ENCODE measurements at regions not wholly inside any gene's neighbourhood (a gene's known extent, or its start where the extent isn't known, plus 50 kb on each side); places are given as distances from the start of the nearest gene placed in this dataset.
A peak's percentile ranks its signal among the peaks of the same experiment; 100 is the strongest.

DNA sequence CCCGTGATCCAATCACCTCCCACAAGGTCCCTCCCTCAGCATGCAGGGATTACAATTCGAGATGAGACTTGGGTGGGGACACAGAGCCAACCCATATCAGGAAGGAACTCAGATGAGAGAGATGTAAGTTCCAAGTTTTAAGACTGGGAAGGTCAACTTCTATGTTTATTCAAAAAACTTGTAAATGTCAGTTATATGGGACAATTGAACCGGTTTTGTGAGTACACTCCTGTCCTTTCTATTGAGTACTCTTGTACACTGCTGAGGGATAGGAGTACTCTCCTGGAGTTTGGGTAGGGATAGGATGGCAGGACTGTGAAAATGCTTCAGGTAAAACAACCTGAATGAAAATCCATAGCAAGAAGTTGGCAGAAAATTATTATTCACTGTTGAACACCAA is 239.1 kb downstream of the ZNF674 start:
- H3K36me3 Mint-ChIP-seq, result peaks cover 5% of the 10 kb centered on the region
- DNase-seq (ENCODE audit: low spot score) (no peak), ATAC-seq (no peak)
- no peak overlapping the region for H3K4me3 Mint-ChIP-seq
- peaks cover 10% of the 10 kb centered on the region for H3K9me3 Mint-ChIP-seq
- peaks cover 0 to 19% of the 10 kb centered on the region in 2 donors for H3K27me3 Mint-ChIP-seq
- H3K4me1 Mint-ChIP-seq (ENCODE audit: low read depth in 2 of 2), result no peaks in the 10 kb centered on the region
- no peak overlapping the region for H3K27ac Mint-ChIP-seq

- ATAC-seq (no peak), DNase-seq (ENCODE audit: low spot score) (no peak)
- H3K36me3 Mint-ChIP-seq, result peaks cover 5% of the 10 kb centered on the region
- H3K4me3 Mint-ChIP-seq, result no peak overlapping the region
- H3K27me3 Mint-ChIP-seq, result peaks cover 0 to 22% of the 10 kb centered on the region in 2 donors
- peaks cover 10% of the 10 kb centered on the region for H3K9me3 Mint-ChIP-seq
- no peak overlapping the region for H3K27ac Mint-ChIP-seq
- no peaks in the 10 kb centered on the region for H3K4me1 Mint-ChIP-seq (ENCODE audit: low read depth in 2 of 2)
These were observed 239.8 kb downstream of the ZNF674 start for GRCh38 chrX:46305431-46305830.

DNA sequence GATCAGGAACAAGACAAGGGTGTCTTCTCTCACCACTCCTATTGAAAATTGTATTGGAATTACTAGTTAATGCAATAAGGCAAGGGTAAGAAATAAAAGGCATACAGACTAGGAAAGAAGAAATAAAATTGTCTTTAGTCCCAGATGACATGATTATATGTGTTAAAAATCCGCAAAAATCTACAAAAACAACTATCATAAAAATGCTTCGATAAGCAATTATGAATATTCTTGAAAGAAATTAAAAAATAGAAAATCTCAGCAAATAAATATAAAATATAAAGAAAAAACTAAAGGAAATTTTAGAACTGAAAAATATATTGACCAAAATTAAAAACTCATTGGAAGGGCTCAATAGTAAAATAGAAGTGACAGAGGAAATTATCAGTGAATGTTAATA is 243.3 kb downstream of the ZNF674 start:
- Mint-ChIP-seq H3K27me3 (peaks cover 0 to 24% of the 10 kb centered on the region in 2 donors), H3K9me3 (peaks cover 10% of the 10 kb centered on the region), H3K36me3 (peaks cover 5% of the 10 kb centered on the region), H3K4me1 (ENCODE audit: low read depth in 2 of 2) (no peaks in the 10 kb centered on the region), H3K4me3 (no peak overlapping the region), H3K27ac (no peak overlapping the region)
- ATAC-seq (no peak), DNase-seq (ENCODE audit: low spot score) (no peak)

DNA sequence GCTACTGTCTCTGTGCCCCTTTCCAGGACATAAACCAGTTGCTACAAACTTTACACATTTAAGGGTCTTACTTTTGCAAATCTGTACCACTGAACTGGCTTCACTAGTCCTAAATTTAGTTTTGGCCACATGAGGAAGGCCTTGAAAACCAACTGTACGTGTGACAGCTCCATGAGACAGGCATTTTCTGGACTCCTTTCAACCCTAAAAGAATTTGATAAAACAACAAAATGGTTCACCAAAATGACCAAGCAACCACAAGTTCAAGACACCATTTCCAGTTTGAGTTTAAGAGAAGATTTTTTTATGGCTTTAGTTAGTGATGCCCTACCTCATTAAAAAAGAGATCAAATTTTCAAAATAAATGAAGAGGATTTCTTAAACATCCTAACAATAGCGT is 246.4 kb downstream of the ZNF674 start:
- DNase-seq (ENCODE audit: low spot score), result no peak
- Mint-ChIP-seq H3K27me3 (peaks cover 0 to 19% of the 10 kb centered on the region in 2 donors), H3K9me3 (no peaks in the 10 kb centered on the region), H3K4me3 (no peak overlapping the region), H3K4me1 (ENCODE audit: low read depth in 2 of 2) (no peaks in the 10 kb centered on the region), H3K27ac (no peak overlapping the region), H3K36me3 (no peaks in the 10 kb centered on the region)
- ATAC-seq, result no peak

DNA sequence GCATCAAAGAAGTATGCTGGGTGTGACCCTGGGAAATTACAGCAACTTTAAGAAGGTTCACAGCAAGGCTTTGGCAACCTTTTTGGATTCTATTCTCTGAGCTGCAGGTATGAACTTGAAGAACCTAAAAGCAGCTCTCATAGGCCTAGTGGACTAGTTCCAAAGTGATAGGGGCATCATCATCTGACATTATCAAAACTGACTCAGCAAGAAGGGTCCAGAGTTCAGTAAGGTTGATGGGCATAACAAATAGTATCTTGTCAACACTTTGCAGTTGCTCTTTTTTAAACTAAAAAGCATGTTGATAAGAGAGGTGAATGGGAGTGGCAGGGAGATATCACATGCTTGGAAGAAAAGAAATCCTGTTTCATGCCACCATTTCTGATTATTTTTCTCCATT is 249.3 kb downstream of the ZNF674 start:
- no peaks in the 10 kb centered on the region for H3K9me3 Mint-ChIP-seq
- ATAC-seq (no peak), DNase-seq (ENCODE audit: low spot score) (no peak)
- no peaks in the 10 kb centered on the region for H3K36me3 Mint-ChIP-seq
- peaks cover 14 to 20% of the 10 kb centered on the region in 2 donors for H3K27me3 Mint-ChIP-seq
- no peak overlapping the region for H3K27ac Mint-ChIP-seq
- no peak overlapping the region for H3K4me3 Mint-ChIP-seq
- H3K4me1 Mint-ChIP-seq (ENCODE audit: low read depth in 2 of 2), result no peaks in the 10 kb centered on the region

GRCh38 chrX:46294234-46294633 is 251.0 kb downstream of the ZNF674 start:
- no peak for ATAC-seq
- no peaks in the 10 kb centered on the region for H3K36me3 Mint-ChIP-seq
- no peaks in the 10 kb centered on the region for H3K4me1 Mint-ChIP-seq (ENCODE audit: low read depth in 2 of 2)
- no peak overlapping the region for H3K4me3 Mint-ChIP-seq
- DNase-seq (ENCODE audit: low spot score), result no peak
- no peaks in the 10 kb centered on the region for H3K9me3 Mint-ChIP-seq
- peaks cover 14 to 16% of the 10 kb centered on the region in 2 donors for H3K27me3 Mint-ChIP-seq
- H3K27ac Mint-ChIP-seq, result no peak overlapping the region

- Mint-ChIP-seq H3K4me3 (peak overlapping the region; percentile 89), H3K4me1 (ENCODE audit: low read depth in 2 of 2) (peaks cover 19 to 20% of the 10 kb centered on the region in 2 donors), H3K27ac (peak overlapping the region; percentile 96 to 98), H3K36me3 (no peaks in the 10 kb centered on the region), H3K9me3 (peaks cover 3% of the 10 kb centered on the region), H3K27me3 (peaks cover 0 to 4% of the 10 kb centered on the region in 2 donors)
- DNase-seq (ENCODE audit: low spot score) (no peak), ATAC-seq (peak; percentile 70 to 84)
These were observed 265.3 kb downstream of the ZNF674 start for GRCh38 chrX:46279925-46280313.

- H3K36me3 Mint-ChIP-seq, result no peaks in the 10 kb centered on the region
- peak overlapping the region; percentile 96 to 98 for H3K27ac Mint-ChIP-seq
These were observed 265.9 kb downstream of the ZNF674 start for GRCh38 chrX:46279214-46279924.

GRCh38 chrX:46278572-46278971 is 266.6 kb downstream of the ZNF674 start:
- Mint-ChIP-seq H3K27ac (peak overlapping the region; percentile 96 to 98), H3K4me3 (peak overlapping the region; percentile 89), H3K4me1 (ENCODE audit: low read depth in 2 of 2) (peaks cover 19 to 20% of the 10 kb centered on the region in 2 donors), H3K9me3 (peaks cover 3% of the 10 kb centered on the region), H3K27me3 (peaks cover 4 to 7% of the 10 kb centered on the region in 2 donors), H3K36me3 (no peaks in the 10 kb centered on the region)
- DNase-seq (ENCODE audit: low spot score) (no peak), ATAC-seq (peak; percentile 34 to 78)

More at GRCh38 chrX:46279214-46279924, 265.9 kb downstream of the ZNF674 start:
- H3K4me1 Mint-ChIP-seq (ENCODE audit: low read depth in 2 of 2), result peaks cover 19 to 20% of the 10 kb centered on the region in 2 donors
- peak overlapping the region; percentile 89 for H3K4me3 Mint-ChIP-seq
- DNase-seq (ENCODE audit: low spot score) (peak; percentile 62), ATAC-seq (peak; percentile 85 to 89)
- H3K9me3 Mint-ChIP-seq, result peaks cover 3% of the 10 kb centered on the region
- peaks cover 0 to 4% of the 10 kb centered on the region in 2 donors for H3K27me3 Mint-ChIP-seq

- H3K27me3 Mint-ChIP-seq, result peaks cover 7 to 12% of the 10 kb centered on the region in 2 donors
- H3K4me3 Mint-ChIP-seq, result no peak overlapping the region
- peaks cover 6 to 8% of the 10 kb centered on the region in 2 donors for H3K4me1 Mint-ChIP-seq (ENCODE audit: low read depth in 2 of 2)
- no peaks in the 10 kb centered on the region for H3K9me3 Mint-ChIP-seq
- no peaks in the 10 kb centered on the region for H3K36me3 Mint-ChIP-seq
- DNase-seq (ENCODE audit: low spot score) (no peak), ATAC-seq (no peak)
- H3K27ac Mint-ChIP-seq, result no peak overlapping the region
These were observed 276.8 kb downstream of the ZNF674 start for GRCh38 chrX:46268412-46268811.

DNA sequence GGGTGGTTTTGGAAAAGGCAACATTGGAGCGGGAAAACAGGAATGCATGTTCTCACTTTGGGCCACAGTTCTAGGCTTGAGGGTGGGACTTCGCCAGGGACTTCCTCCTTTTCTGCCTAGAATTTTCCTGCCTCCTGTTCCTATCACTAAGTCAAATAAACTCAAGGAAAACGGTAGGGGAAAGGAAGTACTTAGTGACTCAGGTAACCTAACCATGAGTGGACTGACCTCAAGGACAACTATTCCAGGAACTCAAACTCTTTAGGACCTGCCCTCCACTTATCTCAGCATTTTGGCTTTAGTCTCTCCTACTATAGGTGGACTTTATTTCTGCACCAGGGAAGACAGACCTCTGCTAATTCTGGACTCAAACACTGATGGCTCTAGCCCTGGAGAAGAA is 281.7 kb downstream of the ZNF674 start:
- Mint-ChIP-seq H3K27me3 (peaks cover 7 to 16% of the 10 kb centered on the region in 2 donors), H3K36me3 (no peaks in the 10 kb centered on the region)

DNA sequence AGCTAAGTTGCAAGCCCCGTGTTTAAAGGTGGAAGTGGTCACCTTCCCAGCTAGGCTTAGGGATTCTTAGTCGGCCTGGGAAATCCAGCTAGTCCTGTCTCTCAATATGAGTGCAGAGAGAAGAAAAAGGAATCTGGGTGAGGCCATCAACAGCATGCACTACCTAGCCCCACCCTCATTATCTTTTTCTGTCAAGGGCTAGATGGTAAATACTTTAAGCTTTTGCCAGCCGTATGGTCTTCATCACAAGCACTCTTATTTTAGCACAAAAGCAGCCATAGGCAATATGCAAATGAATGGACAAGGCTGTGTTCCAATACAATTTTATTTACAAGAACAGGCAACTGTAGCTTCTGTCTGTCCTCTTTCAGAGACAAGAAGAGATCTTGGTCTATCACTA is 282.9 kb downstream of the ZNF674 start:
- Mint-ChIP-seq H3K4me3 (no peak overlapping the region), H3K27me3 (peaks cover 7 to 18% of the 10 kb centered on the region in 2 donors), H3K27ac (no peak overlapping the region), H3K9me3 (no peaks in the 10 kb centered on the region), H3K4me1 (ENCODE audit: low read depth in 2 of 2) (peaks cover 0 to 2% of the 10 kb centered on the region in 2 donors), H3K36me3 (no peaks in the 10 kb centered on the region)
- DNase-seq (ENCODE audit: low spot score) (no peak), ATAC-seq (no peak)

More for the DNA sequence above, 281.7 kb downstream of the ZNF674 start:
- DNase-seq (ENCODE audit: low spot score) (no peak), ATAC-seq (no peak)
- no peak overlapping the region for H3K4me3 Mint-ChIP-seq
- H3K9me3 Mint-ChIP-seq, result no peaks in the 10 kb centered on the region
- peaks cover 2 to 3% of the 10 kb centered on the region in 2 donors for H3K4me1 Mint-ChIP-seq (ENCODE audit: low read depth in 2 of 2)
- H3K27ac Mint-ChIP-seq, result no peak overlapping the region

DNA sequence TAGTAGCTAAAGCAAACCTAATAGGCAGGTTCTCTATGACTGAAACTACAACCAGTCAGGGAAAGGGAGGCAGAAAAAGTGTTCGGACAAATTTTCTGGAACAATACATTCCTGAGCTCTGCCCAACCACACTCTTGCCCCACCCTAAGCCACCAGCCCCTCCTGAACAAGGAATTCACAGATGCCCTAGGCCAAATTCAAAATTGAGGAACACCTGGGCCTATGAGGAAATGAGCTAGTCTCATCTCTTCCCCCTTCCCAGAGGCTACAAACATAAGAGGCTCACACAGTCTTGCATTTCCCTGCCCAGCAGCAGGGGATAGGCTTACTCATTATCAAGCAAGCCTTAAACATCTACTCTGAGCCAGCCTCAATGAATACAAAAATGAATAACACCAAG is 284.7 kb downstream of the ZNF674 start:
- Mint-ChIP-seq H3K27me3 (peaks cover 6 to 22% of the 10 kb centered on the region in 2 donors), H3K9me3 (no peaks in the 10 kb centered on the region), H3K4me1 (ENCODE audit: low read depth in 2 of 2) (peaks cover 0 to 5% of the 10 kb centered on the region in 2 donors), H3K27ac (no peak overlapping the region), H3K4me3 (no peak overlapping the region), H3K36me3 (no peaks in the 10 kb centered on the region)
- no peak for ATAC-seq
- no peak for DNase-seq (ENCODE audit: low spot score)

GRCh38 chrX:46258356-46258755 is 286.9 kb downstream of the ZNF674 start:
- DNase-seq (ENCODE audit: low spot score) (no peak), ATAC-seq (no peak)
- H3K4me3 Mint-ChIP-seq, result no peak overlapping the region
- peaks cover 0 to 7% of the 10 kb centered on the region in 2 donors for H3K4me1 Mint-ChIP-seq (ENCODE audit: low read depth in 2 of 2)
- H3K27ac Mint-ChIP-seq, result no peak overlapping the region
- H3K36me3 Mint-ChIP-seq, result no peaks in the 10 kb centered on the region
- no peaks in the 10 kb centered on the region for H3K9me3 Mint-ChIP-seq
- H3K27me3 Mint-ChIP-seq, result peaks cover 0 to 29% of the 10 kb centered on the region in 2 donors

All from natural killer cell treated with Interleukin-12 subunit alpha and Interleukin-12 subunit beta and Interleukin-15 and Interleukin-18, amount 100 ng/mL, for 72 hours (primary cell).